ENCODE measurements at regions not wholly inside any gene's neighbourhood (a gene's known extent, or its start where the extent isn't known, plus 50 kb on each side); places are given as distances from the start of the nearest gene placed in this dataset.

GRCh38 chr3:118550122-118550521 lies 484.5 kb downstream of the IGSF11 start:
- DNase-seq (ENCODE audit: low read depth), result no peak
- TF ChIP-seq CTCF (IDR thresholded peaks at IDR 0.05; ENCODE audit: control insufficient read depth, insufficient read depth, low read depth, low read length, missing control alignments), result no peak
- H3K4me3 ChIP-seq (ENCODE audit: control insufficient read depth, low read depth, low read length), result no peak overlapping the region

- H3K4me3 ChIP-seq (ENCODE audit: control insufficient read depth, low read depth, low read length), result no peak overlapping the region
- no peak for TF ChIP-seq CTCF (IDR thresholded peaks at IDR 0.05; ENCODE audit: control insufficient read depth, insufficient read depth, low read depth, low read length, missing control alignments)
- no peak for DNase-seq (ENCODE audit: low read depth)
Measured at GRCh38 chr3:118550556-118550955, 484.1 kb downstream of the IGSF11 start.

- no peak for TF ChIP-seq CTCF (IDR thresholded peaks at IDR 0.05; ENCODE audit: control insufficient read depth, insufficient read depth, low read depth, low read length, missing control alignments)
- no peak overlapping the region for H3K4me3 ChIP-seq (ENCODE audit: control insufficient read depth, low read depth, low read length)
- DNase-seq (ENCODE audit: low read depth), result no peak
Measured at GRCh38 chr3:118554148-118554838, 480.4 kb downstream of the IGSF11 start.

- DNase-seq (ENCODE audit: low read depth), result no peak
- H3K4me3 ChIP-seq (ENCODE audit: control insufficient read depth, low read depth, low read length), result no peak overlapping the region
- no peak for TF ChIP-seq CTCF (IDR thresholded peaks at IDR 0.05; ENCODE audit: control insufficient read depth, insufficient read depth, low read depth, low read length, missing control alignments)
Measured at GRCh38 chr3:118556983-118557382, 477.7 kb downstream of the IGSF11 start.

- no peak for DNase-seq (ENCODE audit: low read depth)
- no peak overlapping the region for H3K4me3 ChIP-seq (ENCODE audit: control insufficient read depth, low read depth, low read length)
- TF ChIP-seq CTCF (IDR thresholded peaks at IDR 0.05; ENCODE audit: control insufficient read depth, insufficient read depth, low read depth, low read length, missing control alignments), result no peak
Measured at GRCh38 chr3:118557513-118557912, 477.1 kb downstream of the IGSF11 start.

GRCh38 chr3:118559286-118559685 lies 475.4 kb downstream of the IGSF11 start:
- no peak overlapping the region for H3K4me3 ChIP-seq (ENCODE audit: control insufficient read depth, low read depth, low read length)
- DNase-seq (ENCODE audit: low read depth), result no peak
- TF ChIP-seq CTCF (IDR thresholded peaks at IDR 0.05; ENCODE audit: control insufficient read depth, insufficient read depth, low read depth, low read length, missing control alignments), result no peak
